Sigmoid colon (tissue), 4 donors: ENCODE measurements at regions not wholly inside any gene's neighbourhood (a gene's known extent, or its start where the extent isn't known, plus 50 kb on each side); places are given as distances from the start of the nearest gene placed in this dataset.

Source experiments
- CTCF ChIP-seq, 4 experiments: fragments of 450-650 bp in 3 of 4; fragments of 200-600 bp in 1 of 4; IDR thresholded peaks; one replicate each; pipeline ENCODE4 v1.5.1; 2016 to 2019; ENCODE audit warnings: antibody characterized with exemption in 4 of 4, mild to moderate bottlenecking in 3 of 4, moderate library complexity in 2 of 4
- EP300 ChIP-seq, 4 donors: sonication (generic); formaldehyde crosslinking; IDR thresholded peaks; one replicate each; pipeline ENCODE4 v1.6.1; 2017; ENCODE audit warnings: antibody characterized with exemption in 4 of 4
- POLR2A ChIP-seq, 2 donors: fragments of 450-650 bp; IDR thresholded peaks; one replicate each; pipeline ENCODE4 v1.6.1; 2016; ENCODE audit warnings: antibody characterized with exemption in 2 of 2, mild to moderate bottlenecking in 2 of 2, moderate library complexity in 2 of 2
- POLR2AphosphoS5 ChIP-seq, 4 donors: sonication (generic); formaldehyde crosslinking; IDR thresholded peaks; one replicate each; pipeline ENCODE4 v1.6.1; 2017; ENCODE audit warnings: antibody characterized with exemption in 4 of 4

GRCh38 chr10:78936412-78937342, 132.1 kb upstream of the ZMIZ1 start:
- TF ChIP-seq EP300 (IDR thresholded peaks at IDR 0.05) (peak in 1 of 4 donors; percentile 34), POLR2A (IDR thresholded peaks at IDR 0.05) (no peak), CTCF (IDR thresholded peaks at IDR 0.05) (no peak), POLR2AphosphoS5 (IDR thresholded peaks at IDR 0.05) (no peak)
